ENCODE measurements at regions not wholly inside any gene's neighbourhood (a gene's known extent, or its start where the extent isn't known, plus 50 kb on each side); places are given as distances from the start of the nearest gene placed in this dataset.
A peak's percentile ranks its signal among the peaks of the same experiment; 100 is the strongest.
"Not testable (repeated sequence)": the region's sequence is repeated elsewhere in the genome, so short reads cannot be mapped to it uniquely, and the experiment has no call there.

DNA sequence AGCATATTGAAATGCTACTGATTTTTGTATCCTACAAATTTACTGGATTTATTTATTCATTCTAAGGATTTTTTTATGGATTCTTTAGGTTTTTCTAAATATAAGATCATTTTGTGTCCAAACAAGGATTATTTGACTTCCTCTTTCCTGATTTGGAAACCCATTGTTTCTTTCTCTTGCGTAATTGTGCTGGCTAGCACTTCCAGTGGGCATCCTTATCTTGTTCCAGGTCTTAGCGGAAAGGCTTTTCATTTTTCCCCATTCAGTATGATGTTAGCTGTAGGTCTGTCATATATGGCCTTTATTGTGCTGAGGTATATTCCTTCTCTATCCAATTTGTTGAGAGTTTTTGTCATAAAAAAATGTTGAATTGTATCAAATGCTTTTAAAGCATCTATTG lies 57.2 kb upstream of the RHOJ start:
- no peaks in the 10 kb centered on the region for H3K36me3 ChIP-seq (ENCODE audit: low read depth)
- no peak overlapping the region for H3K27ac ChIP-seq (ENCODE audit: poor library complexity, severe bottlenecking)
- H3K4me3 ChIP-seq (ENCODE audit: severe bottlenecking) = no peak overlapping the region
- H3K4me1 ChIP-seq (ENCODE audit: insufficient read depth, poor library complexity, severe bottlenecking) = no peaks in the 10 kb centered on the region
- ATAC-seq (ENCODE audit: low read depth) (no peak), DNase-seq (ENCODE audit: low spot score) (no peak)
- TF ChIP-seq, protein P1, sequence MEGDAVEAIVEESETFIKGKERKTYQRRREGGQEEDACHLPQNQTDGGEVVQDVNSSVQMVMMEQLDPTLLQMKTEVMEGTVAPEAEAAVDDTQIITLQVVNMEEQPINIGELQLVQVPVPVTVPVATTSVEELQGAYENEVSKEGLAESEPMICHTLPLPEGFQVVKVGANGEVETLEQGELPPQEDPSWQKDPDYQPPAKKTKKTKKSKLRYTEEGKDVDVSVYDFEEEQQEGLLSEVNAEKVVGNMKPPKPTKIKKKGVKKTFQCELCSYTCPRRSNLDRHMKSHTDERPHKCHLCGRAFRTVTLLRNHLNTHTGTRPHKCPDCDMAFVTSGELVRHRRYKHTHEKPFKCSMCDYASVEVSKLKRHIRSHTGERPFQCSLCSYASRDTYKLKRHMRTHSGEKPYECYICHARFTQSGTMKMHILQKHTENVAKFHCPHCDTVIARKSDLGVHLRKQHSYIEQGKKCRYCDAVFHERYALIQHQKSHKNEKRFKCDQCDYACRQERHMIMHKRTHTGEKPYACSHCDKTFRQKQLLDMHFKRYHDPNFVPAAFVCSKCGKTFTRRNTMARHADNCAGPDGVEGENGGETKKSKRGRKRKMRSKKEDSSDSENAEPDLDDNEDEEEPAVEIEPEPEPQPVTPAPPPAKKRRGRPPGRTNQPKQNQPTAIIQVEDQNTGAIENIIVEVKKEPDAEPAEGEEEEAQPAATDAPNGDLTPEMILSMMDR (IDR thresholded peaks at IDR 0.05; ENCODE audit: poor library complexity, severe bottlenecking) = no peak
- H3K9me3 ChIP-seq (ENCODE audit: severe bottlenecking) = no peaks in the 10 kb centered on the region
- peaks cover 14% of the 10 kb centered on the region for H3K27me3 ChIP-seq (ENCODE audit: insufficient read depth, poor library complexity, severe bottlenecking)

DNA sequence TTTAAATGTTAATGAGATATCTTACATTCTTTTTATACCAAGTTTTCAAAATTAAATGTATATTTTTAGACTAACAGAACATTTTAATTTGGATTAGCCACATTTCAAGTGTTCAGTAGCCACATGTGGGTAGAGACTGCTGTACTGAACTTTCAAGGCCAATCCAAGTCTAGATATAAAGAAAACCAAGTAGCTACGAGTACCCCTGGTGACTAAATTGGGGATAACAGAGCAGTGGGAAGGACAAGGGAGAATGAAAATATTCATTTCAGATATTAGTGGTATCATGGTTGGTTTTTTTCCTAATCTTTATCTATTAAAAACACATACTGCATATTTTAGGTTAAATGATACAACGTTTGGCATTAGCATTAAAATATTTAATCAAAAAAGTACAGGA lies 69.4 kb upstream of the RHOJ start:
- TF ChIP-seq, protein P1 (IDR thresholded peaks at IDR 0.05; ENCODE audit: poor library complexity, severe bottlenecking) = peak; percentile 75
- no peaks in the 10 kb centered on the region for H3K27me3 ChIP-seq (ENCODE audit: insufficient read depth, poor library complexity, severe bottlenecking)
- H3K27ac ChIP-seq (ENCODE audit: poor library complexity, severe bottlenecking) = no peak overlapping the region
- ATAC-seq (ENCODE audit: low read depth) (peak; percentile 73), DNase-seq (ENCODE audit: low spot score) (no peak)
- H3K36me3 ChIP-seq (ENCODE audit: low read depth) = no peaks in the 10 kb centered on the region
- no peaks in the 10 kb centered on the region for H3K9me3 ChIP-seq (ENCODE audit: severe bottlenecking)
- H3K4me1 ChIP-seq (ENCODE audit: insufficient read depth, poor library complexity, severe bottlenecking) = no peaks in the 10 kb centered on the region
- no peak overlapping the region for H3K4me3 ChIP-seq (ENCODE audit: severe bottlenecking)

DNA sequence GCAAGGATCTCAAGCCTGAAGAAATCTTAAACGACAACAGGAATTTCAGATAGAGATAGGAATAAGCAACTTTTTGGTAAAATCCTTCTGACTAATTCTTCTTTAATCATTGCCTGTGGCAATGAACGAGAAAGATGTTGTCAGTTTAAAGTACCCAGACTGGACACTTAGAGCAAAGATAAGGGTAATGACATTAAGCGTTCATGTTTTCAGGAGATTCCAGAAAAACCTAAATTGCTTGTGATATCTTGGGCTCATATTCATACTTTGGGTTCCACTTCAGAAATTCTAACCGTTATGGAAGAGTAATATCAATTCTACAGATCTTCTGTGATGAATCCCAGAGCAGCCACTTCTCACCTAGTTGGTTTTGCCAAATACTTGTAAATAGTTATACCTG lies 73.7 kb upstream of the RHOJ start:
- TF ChIP-seq, protein P1 (IDR thresholded peaks at IDR 0.05; ENCODE audit: poor library complexity, severe bottlenecking) = no peak
- Histone ChIP-seq H3K27ac (ENCODE audit: poor library complexity, severe bottlenecking) (no peak overlapping the region), H3K36me3 (ENCODE audit: low read depth) (no peaks in the 10 kb centered on the region), H3K4me1 (ENCODE audit: insufficient read depth, poor library complexity, severe bottlenecking) (no peaks in the 10 kb centered on the region), H3K27me3 (ENCODE audit: insufficient read depth, poor library complexity, severe bottlenecking) (no peaks in the 10 kb centered on the region), H3K4me3 (ENCODE audit: severe bottlenecking) (no peak overlapping the region), H3K9me3 (ENCODE audit: severe bottlenecking) (no peaks in the 10 kb centered on the region)
- no peak for ATAC-seq (ENCODE audit: low read depth)
- no peak for DNase-seq (ENCODE audit: low spot score)

DNA sequence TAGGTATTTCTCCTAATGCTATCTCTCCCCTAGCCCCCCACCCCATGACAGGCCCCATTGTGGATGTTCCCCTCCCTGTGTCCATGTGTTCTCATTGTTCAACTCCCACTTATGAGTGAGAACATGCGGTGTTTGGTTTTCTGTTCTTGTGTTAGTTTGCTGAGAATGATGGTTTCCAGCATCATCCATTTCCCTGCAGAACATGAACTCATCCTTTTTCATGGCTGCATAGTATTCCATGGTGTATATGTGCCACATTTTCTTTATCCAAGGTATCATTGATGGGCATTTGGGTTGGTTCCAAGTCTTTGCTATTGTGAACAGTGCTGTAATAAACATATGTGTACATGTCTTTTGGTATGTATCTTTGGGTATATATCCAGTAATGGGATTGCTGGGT lies 61.2 kb upstream of the KCNH5 start:
- H3K4me1 ChIP-seq (ENCODE audit: insufficient read depth, poor library complexity, severe bottlenecking); H3K27me3 ChIP-seq (ENCODE audit: insufficient read depth, poor library complexity, severe bottlenecking); H3K9me3 ChIP-seq (ENCODE audit: severe bottlenecking); DNase-seq (ENCODE audit: low spot score); H3K4me3 ChIP-seq (ENCODE audit: severe bottlenecking); H3K36me3 ChIP-seq (ENCODE audit: low read depth); ATAC-seq (ENCODE audit: low read depth); H3K27ac ChIP-seq (ENCODE audit: poor library complexity, severe bottlenecking): not testable (repeated sequence)

DNA sequence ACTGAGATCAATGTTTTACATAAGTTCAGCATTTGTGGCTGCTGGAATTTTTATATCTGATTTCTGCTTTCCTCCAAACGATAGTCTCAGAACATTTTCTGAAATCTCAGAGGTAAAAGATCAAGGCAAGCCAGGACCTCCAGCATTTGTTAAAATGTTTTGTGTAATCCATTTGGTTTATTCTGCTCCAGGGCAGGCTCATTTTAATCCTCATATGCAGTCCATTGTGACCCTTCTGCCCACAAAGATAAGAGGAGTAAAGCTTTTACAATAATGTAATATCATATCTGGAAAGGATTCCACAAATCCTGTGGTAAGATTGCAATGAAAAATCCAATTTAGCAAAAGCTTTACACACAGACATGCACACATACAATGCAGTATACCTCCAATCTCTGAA lies 55.3 kb upstream of the KCNH5 start:
- no peaks in the 10 kb centered on the region for H3K36me3 ChIP-seq (ENCODE audit: low read depth)
- peaks cover 5% of the 10 kb centered on the region for H3K27me3 ChIP-seq (ENCODE audit: insufficient read depth, poor library complexity, severe bottlenecking)
- no peak for DNase-seq (ENCODE audit: low spot score)
- TF ChIP-seq, protein P1 (IDR thresholded peaks at IDR 0.05; ENCODE audit: poor library complexity, severe bottlenecking) = no peak
- no peaks in the 10 kb centered on the region for H3K9me3 ChIP-seq (ENCODE audit: severe bottlenecking)
- no peak overlapping the region for H3K4me3 ChIP-seq (ENCODE audit: severe bottlenecking)
- no peak overlapping the region for H3K27ac ChIP-seq (ENCODE audit: poor library complexity, severe bottlenecking)
- no peak for ATAC-seq (ENCODE audit: low read depth)
- H3K4me1 ChIP-seq (ENCODE audit: insufficient read depth, poor library complexity, severe bottlenecking) = no peaks in the 10 kb centered on the region
